ENCODE measurements at regions not wholly inside any gene's neighbourhood (a gene's known extent, or its start where the extent isn't known, plus 50 kb on each side); places are given as distances from the start of the nearest gene placed in this dataset.

GRCh38 chr4:162957521-162958143 is 209.1 kb downstream of the NAF1 start:
- TF ChIP-seq CTCF (IDR thresholded peaks at IDR 0.05; ENCODE audit: unreplicated experiment): no peak
- Mint-ChIP-seq H3K4me3 (ENCODE audit: unreplicated experiment) (no peak overlapping the region), H3K9me3 (ENCODE audit: unreplicated experiment) (no peaks in the 10 kb centered on the region), H3K36me3 (ENCODE audit: insufficient read depth, unreplicated experiment) (no peaks in the 10 kb centered on the region), H3K27me3 (ENCODE audit: insufficient read depth, unreplicated experiment) (no peaks in the 10 kb centered on the region), H3K27ac (ENCODE audit: low read depth, unreplicated experiment) (no peak overlapping the region), H3K4me1 (ENCODE audit: insufficient read depth, unreplicated experiment) (peaks cover 4% of the 10 kb centered on the region)
- BruUV-seq (replicated peaks): no TSS peak
- DNase-seq (ENCODE audit: unreplicated experiment): no peak
- intact Hi-C loops (cut with micrococcal nuclease): no loop called here
- ChIA-PET POLR2A (no interaction called here), CTCF (interaction anchor here (0.6 to 0.7 kb wide), 2 partner anchors 286 to 362 kb away, joined by 3 to 4 read pairs; no protein-coding TSS in a partner anchor)

GRCh38 chr4:162954976-162955375 is 211.7 kb downstream of the NAF1 start:
- ChIA-PET CTCF (interaction anchor here (0.6 kb wide), 1 partner anchor 341 kb away, joined by 4 read pairs; no protein-coding TSS in a partner anchor), POLR2A (no interaction called here)
- peaks cover 11% of the 10 kb centered on the region for H3K4me1 Mint-ChIP-seq (ENCODE audit: insufficient read depth, unreplicated experiment)
- no peak for DNase-seq (ENCODE audit: unreplicated experiment)
- intact Hi-C loops (cut with micrococcal nuclease): no loop called here
- H3K9me3 Mint-ChIP-seq (ENCODE audit: unreplicated experiment): no peaks in the 10 kb centered on the region
- no peaks in the 10 kb centered on the region for H3K27me3 Mint-ChIP-seq (ENCODE audit: insufficient read depth, unreplicated experiment)
- no peak overlapping the region for H3K4me3 Mint-ChIP-seq (ENCODE audit: unreplicated experiment)
- no peaks in the 10 kb centered on the region for H3K36me3 Mint-ChIP-seq (ENCODE audit: insufficient read depth, unreplicated experiment)
- no TSS peak for BruUV-seq (replicated peaks)
- TF ChIP-seq CTCF (IDR thresholded peaks at IDR 0.05; ENCODE audit: unreplicated experiment): no peak
- no peak overlapping the region for H3K27ac Mint-ChIP-seq (ENCODE audit: low read depth, unreplicated experiment)

GRCh38 chr4:162952232-162952631 is 214.5 kb downstream of the NAF1 start:
- H3K27ac Mint-ChIP-seq (ENCODE audit: low read depth, unreplicated experiment): peak overlapping the region; percentile 78
- ChIA-PET POLR2A (interaction anchor here (0.7 to 1.4 kb wide), 3 partner anchors 21 to 354 kb away, joined by 3 to 4 read pairs (median 3); no protein-coding TSS in a partner anchor), CTCF (interaction anchor here (0.5 to 1.1 kb wide), 5 partner anchors 8 to 1283 kb away, joined by 3 to 5 read pairs (median 3); no protein-coding TSS in a partner anchor)
- no peak overlapping the region for H3K4me3 Mint-ChIP-seq (ENCODE audit: unreplicated experiment)
- no peaks in the 10 kb centered on the region for H3K27me3 Mint-ChIP-seq (ENCODE audit: insufficient read depth, unreplicated experiment)
- TF ChIP-seq CTCF (IDR thresholded peaks at IDR 0.05; ENCODE audit: unreplicated experiment): no peak
- peaks cover 8% of the 10 kb centered on the region for H3K9me3 Mint-ChIP-seq (ENCODE audit: unreplicated experiment)
- peak; percentile 86 for DNase-seq (ENCODE audit: unreplicated experiment)
- BruUV-seq (replicated peaks): no TSS peak
- peaks cover 6% of the 10 kb centered on the region for H3K36me3 Mint-ChIP-seq (ENCODE audit: insufficient read depth, unreplicated experiment)
- intact Hi-C loops (cut with micrococcal nuclease): no loop called here
- H3K4me1 Mint-ChIP-seq (ENCODE audit: insufficient read depth, unreplicated experiment): peaks cover 11% of the 10 kb centered on the region

- peaks cover 5% of the 10 kb centered on the region for H3K4me1 Mint-ChIP-seq (ENCODE audit: insufficient read depth, unreplicated experiment)
- ChIA-PET CTCF (interaction anchor here (1.2 kb wide), 1 partner anchor 448 kb away, joined by 3 read pairs; no protein-coding TSS in a partner anchor), POLR2A (no interaction called here)
- H3K27me3 Mint-ChIP-seq (ENCODE audit: insufficient read depth, unreplicated experiment): no peaks in the 10 kb centered on the region
- no peak for TF ChIP-seq CTCF (IDR thresholded peaks at IDR 0.05; ENCODE audit: unreplicated experiment)
- peaks cover 8% of the 10 kb centered on the region for H3K9me3 Mint-ChIP-seq (ENCODE audit: unreplicated experiment)
- no peak for DNase-seq (ENCODE audit: unreplicated experiment)
- H3K4me3 Mint-ChIP-seq (ENCODE audit: unreplicated experiment): no peak overlapping the region
- no TSS peak for BruUV-seq (replicated peaks)
- H3K36me3 Mint-ChIP-seq (ENCODE audit: insufficient read depth, unreplicated experiment): peaks cover 6% of the 10 kb centered on the region
- intact Hi-C loops (cut with micrococcal nuclease): no loop called here
- no peak overlapping the region for H3K27ac Mint-ChIP-seq (ENCODE audit: low read depth, unreplicated experiment)
Measured at GRCh38 chr4:162945713-162946112, 221.0 kb downstream of the NAF1 start.

Measured in MCF 10A (cell line).